NB4 (cell line): ENCODE measurements at regions not wholly inside any gene's neighbourhood (a gene's known extent, or its start where the extent isn't known, plus 50 kb on each side); places are given as distances from the start of the nearest gene placed in this dataset.

Experiments used
- DNase-seq: peaks from one replicate; pipeline ENCODE4 v3.0.0; 2010; ENCODE audit warnings: low read depth
- H3K4me3 ChIP-seq: one replicate; pipeline ENCODE4 v1.5.1; 2011; ENCODE audit warnings: mild to moderate bottlenecking, low read depth, low read length, moderate library complexity
- CTCF ChIP-seq: IDR thresholded peaks from one replicate; pipeline ENCODE4 v1.5.1; 2012; ENCODE audit warnings: low read depth, low read length
- MAX ChIP-seq: IDR thresholded peaks from 2 replicates; pipeline ENCODE4 v1.6.1; 2011; ENCODE audit warnings: low read depth, low read length
- MYC ChIP-seq: IDR thresholded peaks from 2 replicates; pipeline ENCODE4 v1.6.1; 2011; ENCODE audit warnings: low read depth, low read length
- POLR2A ChIP-seq: IDR thresholded peaks from 2 replicates; pipeline ENCODE4 v1.6.1; 2011; ENCODE audit warnings: mild to moderate bottlenecking; ENCODE audit not compliant: insufficient read length; ENCODE audit errors: extremely low read depth

- H3K4me3 ChIP-seq = no peak overlapping the region
- TF ChIP-seq CTCF (no peak), MAX (no peak), POLR2A (no peak), MYC (no peak)
- no peak for DNase-seq
These were observed 510.8 kb downstream of the TRIB2 start for GRCh38 chr2:13227578-13227977.

GRCh38 chr2:13230221-13230620, 513.5 kb downstream of the TRIB2 start:
- no peak for DNase-seq
- no peak overlapping the region for H3K4me3 ChIP-seq
- no peak for TF ChIP-seq CTCF

DNA sequence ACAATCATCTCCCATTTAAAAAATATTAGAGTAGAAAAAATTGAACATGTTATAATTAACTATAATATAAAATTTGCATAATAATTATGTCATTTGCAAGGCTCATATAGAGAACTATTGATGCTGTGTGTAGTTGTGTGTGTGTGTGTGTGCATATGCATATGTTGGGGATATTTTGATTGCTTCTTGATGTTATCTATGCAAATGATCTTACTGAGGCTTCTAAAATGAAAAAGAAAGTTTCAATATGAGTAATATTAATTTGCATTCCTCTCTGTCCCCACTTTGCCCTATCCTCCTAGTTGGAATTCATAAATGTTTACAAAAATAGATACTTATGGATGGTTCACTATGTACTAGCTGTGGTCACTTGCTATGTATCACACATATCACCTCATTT, 523.3 kb downstream of the TRIB2 start:
- DNase-seq = no peak
- TF ChIP-seq POLR2A (no peak), CTCF (no peak), MAX (no peak), MYC (no peak)
- no peak overlapping the region for H3K4me3 ChIP-seq

GRCh38 chr2:13240789-13241487, 524.2 kb downstream of the TRIB2 start:
- DNase-seq = no peak
- TF ChIP-seq MYC (no peak), POLR2A (no peak), CTCF (no peak), MAX (no peak)
- H3K4me3 ChIP-seq = no peak overlapping the region

DNA sequence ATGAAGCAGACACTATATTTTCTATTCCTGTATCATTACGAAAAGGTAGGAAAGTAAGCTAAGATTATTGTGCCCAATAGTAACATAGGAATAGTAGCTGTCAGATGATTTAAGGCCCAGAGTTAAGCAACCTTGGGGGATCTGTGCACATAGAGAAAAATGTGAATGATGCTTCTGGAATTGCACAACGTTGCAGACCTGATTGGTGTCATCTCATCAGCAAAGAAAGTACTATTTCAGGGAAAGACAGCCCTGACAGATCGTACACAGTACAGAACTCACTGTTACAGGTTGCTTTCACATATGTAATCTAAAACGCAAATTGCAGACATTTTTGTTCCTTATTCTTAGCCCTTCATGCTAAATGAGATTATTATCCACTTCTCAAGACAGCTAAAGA, 535.9 kb downstream of the TRIB2 start:
- DNase-seq = no peak
- H3K4me3 ChIP-seq = no peak overlapping the region
- TF ChIP-seq POLR2A (no peak), CTCF (no peak)

- TF ChIP-seq MYC = no peak
- TF ChIP-seq CTCF = no peak
- TF ChIP-seq POLR2A = no peak
- TF ChIP-seq MAX = no peak
- no peak for DNase-seq
- H3K4me3 ChIP-seq = no peak overlapping the region
These were observed 538.7 kb downstream of the TRIB2 start for GRCh38 chr2:13255485-13255884.
